Stimulated activated CD8-positive, alpha-beta memory T cell treated with anti-CD3 and anti-CD28 coated beads, Interleukin-7, amount 100 ng/mL, for 4 hours (primary cell): ENCODE measurements at regions not wholly inside any gene's neighbourhood (a gene's known extent, or its start where the extent isn't known, plus 50 kb on each side); places are given as distances from the start of the nearest gene placed in this dataset.
"Not testable (repeated sequence)": the region's sequence is repeated elsewhere in the genome, so short reads cannot be mapped to it uniquely, and the experiment has no call there.

Source experiments
- DNase-seq, 2 donors: peaks; one replicate each; pipeline ENCODE4 v3.0.0-alpha.2; 2020; ENCODE audit warnings: low read depth in 2 of 2

DNA sequence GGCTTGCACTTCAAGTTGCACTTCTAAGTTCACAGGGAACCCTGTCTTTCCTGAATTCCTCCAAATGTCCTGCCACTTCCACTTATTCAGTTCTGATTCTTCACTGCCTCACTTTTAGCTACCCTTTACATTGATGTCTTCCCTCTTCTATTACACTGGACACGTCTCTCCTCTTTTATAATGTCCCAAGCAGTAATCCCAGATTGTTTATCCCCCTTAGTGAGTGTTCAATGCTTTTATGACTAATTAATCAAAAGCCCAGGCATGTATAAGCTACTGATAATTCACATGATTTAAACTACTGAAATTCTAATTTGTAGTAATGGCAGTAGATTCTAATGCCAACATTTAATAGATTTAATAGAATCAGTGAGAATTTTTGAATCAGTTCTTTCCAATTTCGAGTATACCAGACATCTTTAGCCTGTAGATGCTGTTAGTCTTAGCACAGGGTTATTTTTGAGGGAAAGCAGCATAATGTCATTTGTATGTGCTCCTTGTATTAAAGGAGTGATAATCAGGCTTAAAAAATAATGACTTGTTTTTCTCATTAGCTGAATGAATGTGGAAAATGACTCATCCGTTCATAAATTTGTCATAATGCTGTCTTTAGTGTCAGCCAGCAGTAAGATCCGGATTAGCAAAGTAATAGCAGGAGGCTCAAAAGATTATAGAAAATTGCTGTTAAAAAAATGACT, 703.1 kb downstream of the CENPC start:
- no peak for DNase-seq

DNA sequence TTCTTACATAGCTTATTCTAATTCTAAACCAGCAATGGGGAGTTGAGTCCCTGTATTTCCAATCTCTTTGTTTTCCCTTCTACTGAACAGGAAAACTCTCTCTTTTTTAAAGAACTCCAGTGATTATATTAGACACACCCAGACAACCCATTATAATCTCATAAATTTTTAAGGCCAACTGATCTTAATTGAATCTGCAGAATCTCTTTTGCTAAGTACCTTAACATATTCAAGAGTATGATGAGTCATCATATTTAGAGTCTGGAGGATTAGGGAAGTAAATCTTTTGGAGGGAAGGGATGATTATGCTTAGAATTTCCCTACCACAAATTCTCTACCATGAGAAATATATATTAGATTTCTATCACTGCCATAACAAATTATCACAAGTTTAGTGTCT, 705.1 kb downstream of the CENPC start:
- no peak for DNase-seq

DNA sequence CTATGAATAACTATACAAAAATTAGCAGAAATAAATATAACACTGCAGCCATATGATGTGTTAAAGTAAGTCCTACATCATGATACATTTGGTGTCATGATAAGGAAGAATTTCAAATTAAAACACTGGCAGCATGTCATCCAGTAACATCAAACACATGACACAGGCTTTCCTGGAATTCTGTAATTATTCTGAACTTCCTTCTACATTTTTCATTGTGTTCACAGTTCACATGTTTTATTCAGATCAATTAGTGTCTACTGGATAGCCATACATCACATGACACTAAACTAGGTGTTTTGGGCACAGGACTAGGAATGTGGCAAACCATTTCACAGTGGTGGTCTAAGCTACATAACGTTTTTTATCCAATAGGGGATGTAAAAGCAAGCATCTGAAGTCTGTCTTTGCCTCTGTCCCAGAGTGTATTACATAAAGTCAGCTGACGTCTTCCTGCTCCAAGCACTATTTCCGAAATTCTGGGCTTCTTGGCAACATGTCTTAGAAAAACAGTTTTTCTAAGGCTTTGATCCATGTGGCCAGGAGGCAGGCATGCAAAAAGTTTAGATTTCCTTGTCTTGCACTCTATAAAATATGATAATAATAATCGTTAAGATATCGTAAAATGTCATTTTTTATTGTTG, 707.9 kb downstream of the CENPC start:
- no peak for DNase-seq

DNA sequence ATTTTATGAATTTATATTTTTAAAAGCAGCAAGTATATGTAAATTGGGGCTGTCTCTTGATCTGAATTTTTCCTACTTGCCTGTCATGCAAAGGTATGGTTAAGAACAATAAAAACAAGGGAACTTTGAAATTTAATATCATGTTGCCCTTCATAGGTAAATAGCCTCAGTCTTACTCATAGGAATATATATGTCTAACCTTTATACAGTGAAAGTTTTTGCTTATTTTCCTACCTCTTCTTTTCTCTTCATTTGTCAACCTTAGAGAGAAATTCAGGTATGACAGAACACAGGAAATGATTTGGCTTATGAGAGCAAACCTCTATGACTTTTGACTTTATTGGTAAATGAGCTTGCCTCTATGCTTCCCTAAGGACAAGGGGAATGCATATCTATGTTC, 716.0 kb downstream of the CENPC start:
- DNase-seq = no peak

DNA sequence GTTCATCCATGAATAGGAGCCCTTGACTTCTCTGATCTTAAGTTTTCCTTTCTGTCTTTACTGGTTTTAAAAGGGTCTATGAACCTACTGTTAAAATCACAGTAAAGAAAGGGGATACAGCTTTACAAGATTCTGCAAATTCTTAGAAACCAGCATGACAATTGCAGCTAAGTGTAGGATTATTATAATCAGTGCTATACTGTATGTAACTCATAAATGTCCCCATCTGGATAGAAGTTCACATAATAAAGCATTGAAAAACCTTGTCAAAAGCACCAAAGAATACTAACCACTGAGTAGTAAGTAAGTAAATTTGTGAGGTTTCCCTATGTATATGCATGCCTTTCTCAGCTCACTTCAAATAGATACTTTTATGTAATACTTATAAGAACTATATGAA, 724.6 kb downstream of the CENPC start:
- DNase-seq = no peak

DNA sequence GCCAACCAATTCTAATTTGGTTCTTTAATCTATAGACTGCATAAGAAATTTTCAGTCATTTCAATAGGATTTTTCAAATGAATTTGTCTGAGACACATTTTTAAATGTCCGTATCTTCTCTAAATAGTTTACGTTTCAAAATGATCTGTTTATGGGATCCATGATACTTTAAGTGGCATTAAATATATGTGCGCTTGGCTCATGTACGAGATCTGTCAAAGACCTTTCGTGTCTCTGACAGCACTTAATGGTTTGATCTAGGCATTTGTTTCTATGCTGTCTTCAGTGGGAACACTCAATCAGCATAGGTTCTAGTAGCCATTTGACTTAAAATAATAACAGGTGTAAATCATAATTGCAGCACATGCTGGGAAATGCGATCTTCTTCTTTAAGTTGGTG, 731.0 kb downstream of the CENPC start:
- DNase-seq = no peak

- DNase-seq = no peak
Observed at GRCh38 chr4:66805582-66805981, 739.7 kb downstream of the CENPC start.

DNA sequence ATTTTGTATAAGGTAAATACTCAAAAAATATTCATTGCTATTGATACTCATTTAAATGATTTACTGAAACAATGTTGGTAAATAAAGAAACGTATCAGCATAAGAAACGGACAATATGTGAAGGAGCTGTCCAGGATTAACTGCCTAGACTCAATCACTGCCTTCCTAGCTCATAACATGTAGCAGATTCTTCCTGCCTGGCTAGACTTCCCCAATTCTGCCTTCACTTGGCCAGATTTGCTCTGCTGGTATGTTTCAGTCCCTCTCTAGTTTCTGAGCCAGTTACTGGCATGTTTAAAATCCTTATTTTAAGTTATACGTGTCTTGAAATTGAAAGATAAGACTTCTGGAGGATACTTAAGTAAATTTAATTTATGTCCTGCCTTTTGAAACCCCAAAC, 740.3 kb downstream of the CENPC start:
- no peak for DNase-seq

- no peak for DNase-seq
Observed at GRCh38 chr4:66797608-66798007, 747.7 kb downstream of the CENPC start.

DNA sequence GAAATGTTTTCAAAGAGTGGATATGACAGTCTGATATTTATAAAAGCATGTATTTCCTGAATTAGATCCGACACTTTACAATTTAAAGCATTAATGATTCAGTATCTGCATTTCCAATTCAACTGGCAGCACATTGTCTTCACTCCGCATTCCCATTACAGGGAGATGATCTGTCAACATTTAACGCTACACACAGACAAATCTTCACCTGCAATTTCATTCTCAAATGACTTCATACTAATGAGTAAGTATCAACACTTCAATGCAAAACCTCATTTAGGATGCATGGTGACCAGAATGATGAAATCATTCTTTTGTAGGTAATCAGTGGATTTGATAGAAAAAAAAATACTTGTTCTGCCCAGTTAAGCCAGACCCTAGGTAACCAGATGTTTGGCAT, 749.6 kb downstream of the CENPC start:
- no peak for DNase-seq

DNA sequence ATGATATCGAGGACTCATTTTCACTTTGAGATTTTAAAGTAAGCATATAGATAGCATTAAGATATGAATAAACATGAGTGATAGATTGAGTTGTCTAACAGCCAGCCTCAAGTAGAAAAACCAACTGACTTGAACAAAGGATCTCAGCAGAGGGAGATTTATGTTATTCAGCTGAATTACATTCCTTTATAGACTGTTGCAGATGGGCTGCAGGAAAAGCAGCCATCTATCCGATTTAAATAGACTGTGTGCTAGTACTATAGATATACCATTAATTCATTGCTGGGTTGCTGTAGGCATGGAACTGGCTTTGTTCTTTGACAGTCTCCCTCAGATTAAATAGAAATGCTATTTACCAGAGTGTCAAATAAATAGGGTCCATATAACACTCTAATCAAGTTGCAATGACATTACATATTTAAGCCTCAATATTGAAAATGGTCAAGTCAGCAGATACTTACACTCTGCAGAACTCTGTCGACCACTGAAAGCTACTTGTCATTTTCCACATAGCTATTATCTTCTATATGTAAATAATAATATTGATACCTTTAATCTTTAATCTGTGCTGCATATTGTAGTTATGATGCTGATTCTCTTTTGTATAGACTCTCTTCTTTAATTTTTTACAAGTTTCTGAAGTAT, 750.8 kb downstream of the CENPC start:
- DNase-seq = no peak

- DNase-seq = no peak
Observed at GRCh38 chr4:66791686-66792085, 753.6 kb downstream of the CENPC start.

DNA sequence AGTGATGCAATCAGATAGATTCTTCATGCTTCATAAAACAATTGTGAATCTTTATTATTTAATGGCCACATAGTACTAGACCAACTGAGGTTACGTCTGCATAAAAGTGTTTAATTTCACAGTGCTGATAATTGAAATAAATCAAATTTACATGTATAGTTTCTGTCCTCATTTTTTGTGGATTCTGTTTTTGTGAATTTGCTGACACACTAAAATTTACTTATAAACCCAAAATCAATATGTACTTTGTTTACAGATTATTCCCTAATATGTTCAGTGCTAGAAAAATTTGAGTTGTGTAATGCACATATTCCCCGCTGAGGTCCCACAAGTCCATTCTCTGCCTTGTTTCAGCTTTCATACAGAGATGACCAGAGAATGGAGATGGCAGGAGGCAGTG, 759.8 kb downstream of the CENPC start:
- DNase-seq = no peak

DNA sequence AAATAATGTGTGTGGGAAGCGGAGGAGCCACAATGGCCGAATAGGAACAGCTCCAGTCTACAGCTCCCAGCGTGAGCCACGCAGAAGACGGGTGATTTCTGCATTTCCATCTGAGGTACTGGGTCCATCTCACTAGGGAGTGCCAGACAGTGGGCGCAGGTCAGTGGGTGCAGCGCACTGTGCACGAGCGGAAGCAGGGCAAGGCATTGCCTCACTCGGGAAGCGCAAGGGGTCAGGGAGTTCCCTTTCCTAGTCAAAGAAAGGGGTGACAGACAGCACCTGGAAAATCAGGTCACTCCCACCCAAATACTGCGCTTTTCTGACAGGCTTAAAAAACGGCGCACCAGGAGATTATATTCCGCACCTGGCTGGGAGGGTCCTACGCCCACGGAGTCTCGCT, 762.6 kb downstream of the CENPC start:
- DNase-seq = not testable (repeated sequence)

GRCh38 chr4:66777097-66777496, 768.2 kb downstream of the CENPC start:
- no peak for DNase-seq

DNA sequence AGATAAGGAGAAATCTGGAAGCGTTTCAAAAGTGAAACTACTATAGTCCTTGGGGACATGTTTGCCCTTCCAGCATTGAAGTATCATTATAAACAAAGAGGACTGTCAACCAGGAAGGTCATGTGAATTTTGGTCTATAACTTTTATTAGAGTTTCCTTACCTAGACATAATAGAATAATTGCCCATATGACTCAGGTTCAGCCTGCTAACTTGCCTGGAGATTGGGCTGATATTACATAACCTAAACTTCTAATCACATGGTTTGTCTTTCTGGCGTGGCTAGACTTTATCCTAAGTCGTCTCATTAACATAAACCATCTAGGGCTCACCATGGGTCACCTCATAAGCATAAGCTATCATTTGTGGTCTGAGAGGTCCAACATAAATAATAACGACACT, 775.9 kb downstream of the CENPC start:
- no peak for DNase-seq

GRCh38 chr4:66767442-66767841, 777.9 kb downstream of the CENPC start:
- no peak for DNase-seq

- no peak for DNase-seq
Observed at GRCh38 chr4:66766557-66766956, 778.7 kb downstream of the CENPC start.

- no peak for DNase-seq
Observed at GRCh38 chr4:66750273-66750672, 795.0 kb downstream of the CENPC start.

DNA sequence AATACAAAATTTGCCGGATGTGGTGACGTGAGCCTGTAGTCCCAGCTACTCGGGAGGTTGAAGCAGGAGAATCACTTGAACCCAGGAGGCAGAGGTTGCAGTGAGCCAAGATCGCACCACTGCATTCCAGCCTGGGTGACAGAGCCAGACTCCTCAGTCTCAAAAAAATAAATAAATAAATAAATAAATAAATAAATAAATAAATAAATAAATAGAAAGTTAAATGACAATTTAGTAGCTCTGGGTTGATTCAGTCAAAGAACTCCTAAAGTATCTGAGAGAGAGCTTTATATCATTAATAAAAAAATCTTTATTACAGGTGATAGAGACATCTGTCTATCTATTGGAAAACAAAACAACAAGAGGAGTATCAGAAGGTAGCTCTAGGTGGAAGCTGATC, 798.4 kb downstream of the CENPC start:
- DNase-seq = not testable (repeated sequence)

- DNase-seq = no peak
Observed at GRCh38 chr4:66741081-66741480, 804.2 kb downstream of the CENPC start.

DNA sequence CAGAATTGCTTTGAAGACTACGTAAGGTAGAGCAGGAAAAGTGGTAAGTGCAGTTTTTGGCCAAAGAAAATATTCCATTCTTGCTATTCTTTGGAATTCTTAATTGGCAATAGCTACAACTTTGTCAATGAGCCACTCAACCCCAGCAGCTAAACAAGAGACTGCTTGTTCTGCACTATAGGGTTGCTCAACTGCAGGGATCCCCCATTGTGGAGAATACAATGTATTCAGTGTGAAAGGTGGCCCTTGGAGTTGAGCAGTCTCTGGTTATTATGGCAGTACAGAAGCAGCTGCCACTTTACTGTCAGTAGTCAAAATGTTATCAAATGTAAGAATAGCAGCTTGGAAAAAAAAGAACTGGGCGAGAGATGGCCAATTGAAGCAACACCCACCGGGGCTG, 808.7 kb downstream of the CENPC start:
- DNase-seq = no peak

DNA sequence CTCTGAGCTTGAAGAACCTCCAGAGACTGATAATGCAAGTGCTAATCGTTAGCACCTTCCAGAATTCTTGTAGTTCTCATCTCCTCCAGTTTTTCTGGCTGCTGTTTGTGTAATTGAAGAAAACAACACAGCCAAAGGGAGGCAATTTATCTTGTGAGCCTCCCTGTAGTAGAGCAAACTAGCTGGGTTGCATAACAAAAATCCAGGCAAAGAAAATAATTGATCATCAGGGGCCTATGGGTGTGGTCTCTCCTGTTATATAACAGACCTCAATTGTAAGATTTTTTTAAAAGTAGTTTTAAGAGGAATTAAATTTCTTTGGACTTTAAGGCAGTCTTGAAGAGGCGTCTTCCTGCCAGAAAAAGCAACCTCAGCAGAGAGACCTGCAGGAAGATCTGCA, 817.0 kb downstream of the CENPC start:
- DNase-seq = no peak
